ENCODE measurements at regions not wholly inside any gene's neighbourhood (a gene's known extent, or its start where the extent isn't known, plus 50 kb on each side); places are given as distances from the start of the nearest gene placed in this dataset.

GRCh38 chr11:92682952-92683351 is 286.5 kb upstream of the MTNR1B start:
- Histone ChIP-seq H3K36me3 (ENCODE audit: insufficient read depth, low read length) (no peaks in the 10 kb centered on the region), H3K4me2 (ENCODE audit: low read length) (no peak overlapping the region), H3K9me3 (ENCODE audit: low read length) (no peaks in the 10 kb centered on the region), H3K27ac (ENCODE audit: low read length) (no peak overlapping the region), H3K9me2 (ENCODE audit: insufficient read depth, low read length) (no peaks in the 10 kb centered on the region), H3F3A (ENCODE audit: insufficient read depth, low read length, poor library complexity, severe bottlenecking) (no peaks in the 10 kb centered on the region), H3K4me3 (ENCODE audit: low read length) (no peak overlapping the region), H3K27me3 (ENCODE audit: insufficient read depth, low read depth, low read length) (no peaks in the 10 kb centered on the region), H2AFZ (ENCODE audit: low read depth, low read length) (no peak overlapping the region), H4K20me1 (ENCODE audit: insufficient read depth) (no peaks in the 10 kb centered on the region), H3K9ac (ENCODE audit: low read length) (no peak overlapping the region), H3K79me2 (replicated peaks; ENCODE audit: insufficient read depth, low read length) (no peaks in the 10 kb centered on the region)
- TF ChIP-seq, protein P1, sequence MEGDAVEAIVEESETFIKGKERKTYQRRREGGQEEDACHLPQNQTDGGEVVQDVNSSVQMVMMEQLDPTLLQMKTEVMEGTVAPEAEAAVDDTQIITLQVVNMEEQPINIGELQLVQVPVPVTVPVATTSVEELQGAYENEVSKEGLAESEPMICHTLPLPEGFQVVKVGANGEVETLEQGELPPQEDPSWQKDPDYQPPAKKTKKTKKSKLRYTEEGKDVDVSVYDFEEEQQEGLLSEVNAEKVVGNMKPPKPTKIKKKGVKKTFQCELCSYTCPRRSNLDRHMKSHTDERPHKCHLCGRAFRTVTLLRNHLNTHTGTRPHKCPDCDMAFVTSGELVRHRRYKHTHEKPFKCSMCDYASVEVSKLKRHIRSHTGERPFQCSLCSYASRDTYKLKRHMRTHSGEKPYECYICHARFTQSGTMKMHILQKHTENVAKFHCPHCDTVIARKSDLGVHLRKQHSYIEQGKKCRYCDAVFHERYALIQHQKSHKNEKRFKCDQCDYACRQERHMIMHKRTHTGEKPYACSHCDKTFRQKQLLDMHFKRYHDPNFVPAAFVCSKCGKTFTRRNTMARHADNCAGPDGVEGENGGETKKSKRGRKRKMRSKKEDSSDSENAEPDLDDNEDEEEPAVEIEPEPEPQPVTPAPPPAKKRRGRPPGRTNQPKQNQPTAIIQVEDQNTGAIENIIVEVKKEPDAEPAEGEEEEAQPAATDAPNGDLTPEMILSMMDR (IDR thresholded peaks at IDR 0.05; ENCODE audit: poor library complexity, severe bottlenecking) = no peak
- TF ChIP-seq EP300 (conservative IDR thresholded peaks at IDR 0.05; ENCODE audit: poor library complexity, severe bottlenecking) = no peak
- no peak for TF ChIP-seq MXI1 (conservative IDR thresholded peaks at IDR 0.05; ENCODE audit: poor library complexity, severe bottlenecking)
- TF ChIP-seq POLR2AphosphoS5 (IDR thresholded peaks at IDR 0.05) = no peak
- TF ChIP-seq REST (IDR thresholded peaks at IDR 0.05; ENCODE audit: borderline replicate concordance) = no peak
- TF ChIP-seq RAD21 (conservative IDR thresholded peaks at IDR 0.05) = no peak
- no peak for TF ChIP-seq EZH2 (IDR thresholded peaks at IDR 0.05; ENCODE audit: borderline replicate concordance, insufficient read depth, low read length, poor library complexity, severe bottlenecking)
- TF ChIP-seq SMC3 (conservative IDR thresholded peaks at IDR 0.05; ENCODE audit: poor library complexity) = no peak
- TF ChIP-seq TAF1 (IDR thresholded peaks at IDR 0.05; ENCODE audit: low read depth) = no peak

GRCh38 chr11:92685049-92685448 is 284.4 kb upstream of the MTNR1B start:
- no peak overlapping the region for H2AFZ ChIP-seq (ENCODE audit: low read depth, low read length)
- H3F3A ChIP-seq (ENCODE audit: insufficient read depth, low read length, poor library complexity, severe bottlenecking) = no peaks in the 10 kb centered on the region
- H3K9me3 ChIP-seq (ENCODE audit: low read length) = no peaks in the 10 kb centered on the region
- H3K36me3 ChIP-seq (ENCODE audit: insufficient read depth, low read length) = no peaks in the 10 kb centered on the region
- no peak overlapping the region for H3K27ac ChIP-seq (ENCODE audit: low read length)
- H3K4me3 ChIP-seq (ENCODE audit: low read length) = no peak overlapping the region
- TF ChIP-seq MXI1 (conservative IDR thresholded peaks at IDR 0.05; ENCODE audit: poor library complexity, severe bottlenecking) = no peak
- TF ChIP-seq EP300 (conservative IDR thresholded peaks at IDR 0.05; ENCODE audit: poor library complexity, severe bottlenecking) = no peak
- no peak for TF ChIP-seq SMC3 (conservative IDR thresholded peaks at IDR 0.05; ENCODE audit: poor library complexity)
- no peak for TF ChIP-seq REST (IDR thresholded peaks at IDR 0.05; ENCODE audit: borderline replicate concordance)
- no peak for TF ChIP-seq EZH2 (IDR thresholded peaks at IDR 0.05; ENCODE audit: borderline replicate concordance, insufficient read depth, low read length, poor library complexity, severe bottlenecking)
- TF ChIP-seq RAD21 (conservative IDR thresholded peaks at IDR 0.05) = no peak
- TF ChIP-seq, protein P1 (IDR thresholded peaks at IDR 0.05; ENCODE audit: poor library complexity, severe bottlenecking) = no peak
- TF ChIP-seq POLR2AphosphoS5 (IDR thresholded peaks at IDR 0.05) = no peak
- TF ChIP-seq TAF1 (IDR thresholded peaks at IDR 0.05; ENCODE audit: low read depth) = no peak
- no peaks in the 10 kb centered on the region for H3K9me2 ChIP-seq (ENCODE audit: insufficient read depth, low read length)
- H3K9ac ChIP-seq (ENCODE audit: low read length) = no peak overlapping the region
- H3K79me2 ChIP-seq (replicated peaks; ENCODE audit: insufficient read depth, low read length) = peaks cover 5% of the 10 kb centered on the region
- H4K20me1 ChIP-seq (ENCODE audit: insufficient read depth) = no peaks in the 10 kb centered on the region
- no peaks in the 10 kb centered on the region for H3K27me3 ChIP-seq (ENCODE audit: insufficient read depth, low read depth, low read length)
- H3K4me2 ChIP-seq (ENCODE audit: low read length) = no peak overlapping the region

All from neural cell (in vitro differentiated cells).